HG03064 (cell line): ENCODE measurements at regions not wholly inside any gene's neighbourhood (a gene's known extent, or its start where the extent isn't known, plus 50 kb on each side); places are given as distances from the start of the nearest gene placed in this dataset.
"Not testable (repeated sequence)": the region's sequence is repeated elsewhere in the genome, so short reads cannot be mapped to it uniquely, and the experiment has no call there.

Experiments used
- ATAC-seq: cut with Tn5 transposase; IDR thresholded peaks from one replicate; pipeline ENCODE4 v1.9.1; 2021; ENCODE audit warnings: low read depth; ENCODE audit not compliant: unreplicated experiment

- no peak for ATAC-seq
These were observed 56.3 kb upstream of the DAAM1 start for GRCh38 chr14:59131938-59132795.

DNA sequence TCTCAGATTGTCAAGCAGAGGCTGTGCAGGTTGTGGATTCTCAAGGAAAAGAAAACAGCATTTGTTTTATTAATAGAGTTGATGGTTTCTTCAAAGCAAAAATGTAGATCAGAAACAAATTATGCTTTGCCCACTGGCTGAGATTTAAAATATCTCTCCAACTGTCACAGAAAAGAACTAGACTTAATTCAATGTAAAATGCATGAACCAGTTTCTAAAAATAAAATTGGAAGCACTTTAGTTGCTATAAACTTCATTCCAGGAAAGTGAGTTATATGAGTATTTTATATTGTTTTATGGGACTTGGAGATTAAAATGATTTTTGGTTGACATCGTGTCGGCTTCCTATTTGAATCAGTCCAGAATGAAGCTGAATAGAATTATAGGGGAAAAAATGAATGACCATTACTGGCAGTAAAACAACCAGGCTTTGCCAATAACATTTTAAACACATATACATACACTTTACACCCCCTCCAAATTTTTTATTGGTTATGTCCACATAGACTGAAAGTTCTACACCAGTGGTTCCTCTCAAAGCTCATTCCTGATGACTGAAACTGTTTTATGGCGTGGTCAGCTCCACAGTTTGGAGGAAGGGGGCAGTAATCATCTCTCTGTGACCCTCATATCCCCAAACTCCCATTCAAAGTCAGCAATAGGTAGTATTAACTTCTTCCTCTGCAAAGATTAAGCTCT lies 55.5 kb upstream of the DAAM1 start:
- ATAC-seq, result no peak

DNA sequence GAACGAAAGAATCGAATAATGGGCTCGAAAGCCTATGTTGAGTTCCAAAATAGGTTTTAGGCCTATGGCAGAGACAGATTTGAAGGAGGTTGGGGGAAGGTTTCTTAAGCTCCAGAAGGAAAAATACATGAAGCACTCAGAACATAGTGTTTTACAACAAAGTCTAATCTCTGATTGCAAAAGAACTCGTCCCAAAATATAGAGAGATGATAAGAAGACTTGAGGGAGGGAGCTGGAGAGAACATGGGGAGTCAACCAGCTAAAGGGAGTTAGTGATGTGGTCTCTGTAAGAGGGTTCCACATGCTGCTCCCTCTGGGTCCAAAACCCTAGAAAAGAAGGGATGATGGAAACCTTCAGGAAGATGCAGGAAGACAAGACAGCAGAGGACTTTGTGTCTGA lies 54.8 kb upstream of the DAAM1 start:
- no peak for ATAC-seq

GRCh38 chr14:59134307-59134706 lies 54.2 kb upstream of the DAAM1 start:
- no peak for ATAC-seq

GRCh38 chr14:59137256-59137655 lies 51.2 kb upstream of the DAAM1 start:
- no peak for ATAC-seq

DNA sequence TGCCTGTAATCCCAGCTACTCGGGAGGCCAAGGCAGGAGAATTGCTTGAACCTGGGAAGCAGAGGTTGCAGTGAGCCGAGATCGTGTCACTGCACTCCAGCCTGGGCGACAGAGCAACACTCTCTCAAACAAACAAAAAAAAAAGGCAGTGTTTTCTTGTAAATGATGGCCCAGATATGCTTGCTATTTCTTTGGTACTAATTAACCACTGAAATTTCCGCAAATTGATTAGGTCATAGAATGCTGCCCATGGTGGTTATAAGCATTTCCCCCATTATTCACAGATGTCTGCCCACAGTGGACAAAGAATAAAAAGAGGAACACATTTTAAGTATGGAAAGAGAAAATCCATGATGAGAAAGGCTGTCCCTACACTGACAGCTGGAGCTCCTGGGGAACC lies 49.9 kb upstream of the DAAM1 start:
- ATAC-seq, result not testable (repeated sequence)
